SH-SY5Y (cell line): ENCODE measurements at regions not wholly inside any gene's neighbourhood (a gene's known extent, or its start where the extent isn't known, plus 50 kb on each side); places are given as distances from the start of the nearest gene placed in this dataset.

Experiments used
- GATA2 ChIP-seq: IDR thresholded peaks from 2 replicates; pipeline ENCODE4 v1.6.1; 2011; ENCODE audit warnings: mild to moderate bottlenecking, low read depth, low read length
- GATA3 ChIP-seq: IDR thresholded peaks from 2 replicates; pipeline ENCODE4 v1.6.1; 2011; ENCODE audit warnings: low read depth, mild to moderate bottlenecking, low read length, moderate library complexity

DNA sequence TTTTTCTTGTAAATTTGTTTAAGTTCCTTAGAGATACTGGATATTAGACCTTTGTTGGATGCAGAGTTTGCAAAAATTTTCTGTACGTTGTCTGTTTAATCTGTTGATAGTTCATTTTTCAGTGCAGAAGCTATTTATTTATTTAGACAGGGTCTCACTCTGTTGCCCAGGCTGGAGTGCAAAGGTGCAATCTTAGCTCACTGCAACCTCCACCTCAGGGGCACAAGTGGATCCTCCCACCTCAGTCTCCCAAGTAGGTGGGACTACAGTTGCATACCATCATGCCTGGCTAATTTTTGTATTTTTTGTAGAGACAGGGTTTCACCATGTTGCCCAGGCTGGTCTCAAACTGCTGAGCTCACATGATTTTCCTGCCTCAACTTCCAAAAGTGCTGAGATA lies 568.2 kb upstream of the REG3G start:
- no peak for TF ChIP-seq GATA2
- no peak for TF ChIP-seq GATA3

- TF ChIP-seq GATA3 (no peak), GATA2 (no peak)
These were observed 559.8 kb upstream of the REG3G start for GRCh38 chr2:78465707-78466106.

DNA sequence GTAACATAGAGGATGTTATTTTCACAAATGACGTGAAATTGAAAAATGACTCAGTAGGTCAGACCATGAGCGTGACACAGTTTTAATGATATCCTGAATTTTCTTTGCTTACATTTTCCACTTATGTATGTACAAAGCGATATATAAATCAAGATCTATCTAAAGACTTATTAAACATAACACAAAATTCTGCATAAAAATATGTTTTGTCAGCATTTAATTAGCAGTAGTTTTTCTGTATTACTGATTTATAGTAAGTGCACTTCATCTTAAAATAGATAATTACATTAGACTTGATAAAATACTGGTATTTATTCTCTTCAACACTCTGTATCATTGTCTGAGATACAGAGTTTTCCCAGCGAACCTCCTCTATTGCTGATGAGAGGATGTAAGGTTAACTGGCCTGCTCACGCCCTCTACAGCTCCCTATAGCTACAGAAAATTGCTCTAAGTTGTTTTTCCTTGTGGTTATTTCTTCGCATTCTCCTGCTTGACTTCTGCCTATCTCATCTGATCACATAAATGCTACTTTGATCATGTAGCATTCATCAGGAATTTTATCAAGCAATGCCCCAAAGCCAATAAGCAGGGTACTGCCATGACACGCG lies 548.8 kb upstream of the REG3G start:
- TF ChIP-seq GATA2, result no peak
- TF ChIP-seq GATA3, result no peak

- no peak for TF ChIP-seq GATA3
- TF ChIP-seq GATA2, result no peak
These were observed 538.9 kb upstream of the REG3G start for GRCh38 chr2:78486565-78486964.

DNA sequence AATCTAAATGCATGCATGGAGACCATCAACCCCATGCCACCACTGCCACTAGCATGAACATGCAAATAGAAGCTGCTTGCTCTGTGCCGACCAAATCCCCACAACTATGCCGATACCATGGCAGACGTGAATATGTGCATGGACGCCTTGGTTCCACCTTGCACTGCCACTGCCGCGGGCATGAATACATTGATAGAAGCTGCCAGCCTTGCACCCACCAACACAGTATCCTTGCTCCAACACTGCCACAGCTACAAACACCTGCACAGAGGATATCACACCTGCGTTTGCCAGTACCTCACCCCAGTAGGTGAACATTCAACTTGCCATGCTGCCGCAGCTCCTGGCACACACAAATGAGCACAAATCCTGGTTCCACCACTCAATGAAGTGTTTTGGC lies 527.4 kb upstream of the REG3G start:
- TF ChIP-seq GATA2 (no peak), GATA3 (no peak)

DNA sequence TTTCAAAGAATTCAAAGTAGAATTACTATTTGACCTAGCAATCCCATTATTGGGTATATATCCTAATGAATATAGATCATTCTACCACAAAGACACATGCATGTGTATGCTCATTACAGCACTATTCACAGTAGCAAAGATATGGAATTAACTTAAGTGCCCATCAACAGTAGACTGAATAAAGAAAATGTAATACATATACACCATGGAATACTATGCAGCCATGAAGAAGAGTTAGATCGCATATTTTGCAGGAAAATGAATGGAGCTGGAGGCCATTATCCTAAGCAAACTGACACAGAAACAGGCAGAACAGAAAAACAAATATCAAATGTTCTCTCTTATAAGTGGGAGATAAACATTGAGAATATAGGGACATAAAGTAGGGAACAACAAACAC lies 519.2 kb upstream of the REG3G start:
- TF ChIP-seq GATA2, result no peak
- TF ChIP-seq GATA3, result no peak

DNA sequence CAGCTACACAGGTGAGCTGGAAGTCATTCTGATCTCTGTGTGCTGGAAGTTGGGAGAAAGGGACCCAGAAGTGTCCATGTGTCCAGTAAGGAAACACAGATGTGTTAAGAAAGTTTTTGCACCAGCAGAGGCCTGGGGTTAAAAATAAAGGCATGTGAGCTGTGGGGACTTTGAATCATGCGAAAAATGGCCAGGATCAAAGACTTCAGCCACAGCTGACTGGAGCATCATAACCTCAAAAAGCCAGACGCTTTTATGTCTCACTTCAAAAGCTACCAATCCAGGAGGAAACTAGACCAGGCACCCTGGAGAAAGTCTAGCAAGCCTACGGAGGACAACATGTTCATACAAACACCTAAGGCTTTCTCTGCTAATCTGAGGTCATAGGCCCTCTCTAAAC lies 503.6 kb upstream of the REG3G start:
- TF ChIP-seq GATA3, result no peak
- no peak for TF ChIP-seq GATA2

DNA sequence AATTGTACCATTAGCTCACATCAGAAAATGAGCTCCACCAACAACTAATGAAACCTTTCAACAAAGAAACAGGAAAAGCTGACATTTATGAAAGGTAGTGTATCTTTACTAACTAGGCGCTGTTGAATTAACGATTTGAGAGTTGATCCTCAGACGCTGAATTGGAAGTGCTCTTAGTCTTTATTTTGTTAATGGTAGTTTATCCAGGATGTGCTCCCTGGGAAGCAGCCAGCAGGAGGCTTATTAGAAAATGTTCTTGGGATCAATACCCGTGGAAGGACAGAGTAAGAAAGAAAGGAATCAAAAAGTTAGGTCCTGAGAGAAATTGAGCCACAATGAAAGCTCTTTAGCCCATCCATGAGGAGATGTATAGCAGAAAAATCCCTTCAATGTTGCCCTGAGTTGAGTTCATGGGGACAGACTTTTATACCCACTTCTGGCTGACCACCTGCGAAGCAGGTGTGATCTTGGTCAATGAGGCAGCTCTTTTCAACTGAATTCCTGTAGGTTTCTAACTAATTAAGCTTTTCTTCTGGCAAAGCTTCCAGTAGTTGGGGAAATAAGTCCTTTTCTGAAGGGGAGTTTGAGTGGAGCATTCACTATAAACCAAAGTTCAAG lies 492.6 kb upstream of the REG3G start:
- TF ChIP-seq GATA3 (no peak), GATA2 (no peak)

DNA sequence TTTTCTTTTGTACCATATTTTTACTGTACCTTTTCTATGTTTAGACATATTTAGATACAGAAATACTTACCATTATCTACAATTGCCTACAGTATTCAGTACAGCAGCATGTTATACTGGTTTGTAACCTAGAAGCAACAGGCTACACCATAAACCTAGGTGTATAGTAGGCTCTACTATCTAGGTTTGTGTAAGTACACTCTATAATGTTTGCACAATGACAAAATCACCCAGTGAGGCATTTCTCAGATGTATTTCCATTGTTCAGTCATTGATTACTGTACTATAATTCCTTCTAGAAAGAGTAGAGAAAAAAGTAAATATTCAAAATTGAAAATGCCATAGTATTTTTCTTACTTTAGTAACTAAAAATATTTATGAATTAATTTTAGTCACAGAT lies 490.1 kb upstream of the REG3G start:
- TF ChIP-seq GATA3, result no peak

- TF ChIP-seq GATA2 (no peak), GATA3 (no peak)
These were observed 487.2 kb upstream of the REG3G start for GRCh38 chr2:78538322-78538721.

DNA sequence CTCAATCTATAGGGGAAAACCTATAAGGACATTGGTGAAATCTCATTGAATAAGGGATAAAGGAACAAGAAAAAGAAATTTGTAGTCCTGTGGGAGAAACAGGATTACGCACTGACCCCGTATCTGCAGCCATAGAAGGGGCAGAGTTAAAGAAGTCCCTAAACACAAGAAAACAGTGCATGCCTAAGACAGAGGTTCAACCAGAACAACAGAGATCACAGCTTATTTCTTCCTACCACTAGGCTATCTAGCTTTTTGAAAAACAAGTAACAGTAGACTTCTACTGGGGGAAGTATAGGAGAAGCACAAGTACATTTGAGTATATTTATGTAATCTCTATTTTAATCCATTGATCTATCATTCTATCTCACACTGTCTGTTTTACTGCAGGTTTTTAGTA lies 485.2 kb upstream of the REG3G start:
- TF ChIP-seq GATA3 (no peak), GATA2 (no peak)

DNA sequence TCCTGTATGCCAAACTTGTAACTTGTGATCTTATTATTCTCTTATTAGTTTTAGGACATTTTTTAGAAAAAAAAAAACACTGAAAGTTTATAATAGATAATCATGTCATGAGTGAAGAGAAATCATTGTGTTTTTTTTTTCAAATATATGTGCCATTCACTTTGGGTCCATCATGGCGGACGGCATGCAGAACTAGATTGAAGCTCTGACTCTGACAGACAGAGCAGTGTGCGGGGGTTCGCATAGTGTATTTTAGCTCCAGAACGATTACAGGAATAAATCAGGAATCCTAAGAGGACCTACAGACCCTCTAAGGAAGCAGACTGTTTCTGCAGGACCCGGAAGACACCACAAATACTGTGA lies 484.4 kb upstream of the REG3G start:
- TF ChIP-seq GATA3 (no peak), GATA2 (no peak)

DNA sequence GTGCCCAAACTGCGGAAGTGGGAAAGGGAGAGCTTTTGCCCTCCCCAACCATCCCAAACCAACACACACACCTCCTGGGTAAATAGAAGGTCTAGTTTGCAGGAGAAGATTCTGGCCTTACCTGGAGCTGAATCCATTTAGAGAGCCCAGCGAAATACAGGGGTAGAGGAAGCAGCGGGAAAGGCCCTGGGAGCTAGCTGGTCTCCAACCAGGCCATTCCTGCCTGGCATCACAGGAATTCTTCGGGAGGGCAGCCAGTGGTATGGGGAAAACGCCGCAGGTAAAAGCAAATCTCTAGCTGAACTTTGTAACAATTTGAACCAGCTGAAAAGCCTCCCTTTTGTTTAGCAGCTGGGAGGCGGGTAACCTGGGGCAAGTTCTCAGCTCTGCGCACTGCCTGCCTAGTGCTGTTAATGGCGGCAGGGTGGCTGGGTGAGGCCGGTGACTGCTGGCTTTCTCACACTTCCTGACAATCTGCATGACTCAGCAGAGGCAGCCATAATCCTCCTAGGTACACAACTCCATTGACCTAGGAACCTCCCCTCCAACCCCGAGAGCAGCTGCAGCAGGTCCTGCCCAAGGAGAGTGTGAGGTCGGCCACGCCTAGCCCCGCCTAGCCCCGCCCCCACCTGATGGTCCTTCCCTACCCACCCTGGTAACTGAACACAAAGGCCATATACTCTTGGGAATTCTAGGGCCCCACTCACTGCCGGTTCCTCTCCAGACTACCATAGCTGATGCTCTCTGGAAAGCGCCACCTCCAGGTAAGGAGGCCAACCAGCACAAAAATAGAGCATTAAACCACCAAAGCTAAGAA lies 483.8 kb upstream of the REG3G start:
- TF ChIP-seq GATA2, result no peak
- TF ChIP-seq GATA3, result no peak

- no peak for TF ChIP-seq GATA3
- TF ChIP-seq GATA2, result no peak
These were observed 478.7 kb upstream of the REG3G start for GRCh38 chr2:78546843-78547242.

DNA sequence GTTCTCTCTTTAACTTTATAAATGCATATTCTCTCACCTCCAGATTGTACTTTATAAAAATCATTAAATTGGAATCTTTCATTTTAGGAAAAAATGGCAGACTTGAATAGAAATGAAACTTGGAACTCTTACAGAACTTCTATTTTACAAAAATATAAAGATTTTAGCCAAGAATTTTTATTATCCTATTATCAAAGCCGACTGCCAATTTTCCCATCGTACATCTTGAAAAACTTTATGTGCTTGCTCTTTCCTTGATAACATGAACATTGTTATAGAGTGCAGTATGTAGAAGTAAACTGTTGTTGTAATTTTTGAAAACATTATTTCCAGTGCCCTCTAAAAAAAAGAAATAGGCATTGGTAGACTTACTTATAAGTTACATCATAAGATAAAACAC lies 475.7 kb upstream of the REG3G start:
- TF ChIP-seq GATA2 (no peak), GATA3 (no peak)
